Endothelial cell (in vitro differentiated cells): ENCODE measurements at regions not wholly inside any gene's neighbourhood (a gene's known extent, or its start where the extent isn't known, plus 50 kb on each side); places are given as distances from the start of the nearest gene placed in this dataset.

Source experiments
- DNase-seq: peaks from one replicate; pipeline ENCODE4 v3.0.0; 2021; ENCODE audit warnings: low spot score
- H3K27ac Mint-ChIP-seq: one replicate; pipeline ENCODE4 v1.8.0; 2021; ENCODE audit warnings: mixed read lengths, inconsistent platforms; ENCODE audit not compliant: unreplicated experiment
- H3K27me3 Mint-ChIP-seq: one replicate; pipeline ENCODE4 v1.8.0; 2021; ENCODE audit warnings: mild to moderate bottlenecking, moderate library complexity, mixed read lengths, inconsistent platforms; ENCODE audit not compliant: unreplicated experiment
- H3K36me3 Mint-ChIP-seq: one replicate; pipeline ENCODE4 v1.8.0; 2021; ENCODE audit warnings: mild to moderate bottlenecking, low read depth, mixed read lengths, inconsistent platforms; ENCODE audit not compliant: unreplicated experiment
- H3K4me1 Mint-ChIP-seq: one replicate; pipeline ENCODE4 v1.8.0; 2021; ENCODE audit warnings: mild to moderate bottlenecking, mixed read lengths, inconsistent platforms; ENCODE audit not compliant: unreplicated experiment
- H3K4me3 Mint-ChIP-seq: one replicate; pipeline ENCODE4 v1.8.0; 2021; ENCODE audit warnings: mild to moderate bottlenecking, mixed read lengths, inconsistent platforms; ENCODE audit not compliant: unreplicated experiment
- H3K9me3 Mint-ChIP-seq: one replicate; pipeline ENCODE4 v1.8.0; 2021; ENCODE audit warnings: mixed read lengths, inconsistent platforms; ENCODE audit not compliant: unreplicated experiment
- CTCF ChIP-seq: fragments of 200-600 bp; sonication (generic); IDR thresholded peaks from one replicate; pipeline ENCODE4 v1.5.0; 2021; ENCODE audit warnings: antibody characterized with exemption; ENCODE audit not compliant: unreplicated experiment

GRCh38 chr5:4191041-4191440 is 595.4 kb downstream of the IRX1 start:
- no peaks in the 10 kb centered on the region for H3K4me1 Mint-ChIP-seq
- H3K27me3 Mint-ChIP-seq: peaks cover 5% of the 10 kb centered on the region
- H3K4me3 Mint-ChIP-seq: no peak overlapping the region
- no peak for TF ChIP-seq CTCF
- no peaks in the 10 kb centered on the region for H3K9me3 Mint-ChIP-seq
- H3K27ac Mint-ChIP-seq: no peak overlapping the region
- no peaks in the 10 kb centered on the region for H3K36me3 Mint-ChIP-seq
- no peak for DNase-seq

GRCh38 chr5:4191703-4192102 is 596.1 kb downstream of the IRX1 start:
- H3K27me3 Mint-ChIP-seq: peaks cover 5% of the 10 kb centered on the region
- H3K4me3 Mint-ChIP-seq: no peak overlapping the region
- no peak for DNase-seq
- H3K36me3 Mint-ChIP-seq: no peaks in the 10 kb centered on the region
- no peak for TF ChIP-seq CTCF
- H3K9me3 Mint-ChIP-seq: no peaks in the 10 kb centered on the region
- H3K27ac Mint-ChIP-seq: no peak overlapping the region
- H3K4me1 Mint-ChIP-seq: no peaks in the 10 kb centered on the region

GRCh38 chr5:4192111-4192510 is 596.5 kb downstream of the IRX1 start:
- H3K4me1 Mint-ChIP-seq: no peaks in the 10 kb centered on the region
- no peak for TF ChIP-seq CTCF
- no peak for DNase-seq
- peaks cover 5% of the 10 kb centered on the region for H3K27me3 Mint-ChIP-seq
- no peaks in the 10 kb centered on the region for H3K36me3 Mint-ChIP-seq
- H3K27ac Mint-ChIP-seq: no peak overlapping the region
- peaks cover 2% of the 10 kb centered on the region for H3K9me3 Mint-ChIP-seq
- H3K4me3 Mint-ChIP-seq: no peak overlapping the region

GRCh38 chr5:4196744-4197143 is 601.1 kb downstream of the IRX1 start:
- H3K9me3 Mint-ChIP-seq: peaks cover 3% of the 10 kb centered on the region
- no peak for TF ChIP-seq CTCF
- H3K36me3 Mint-ChIP-seq: peaks cover 4% of the 10 kb centered on the region
- H3K27ac Mint-ChIP-seq: no peak overlapping the region
- no peaks in the 10 kb centered on the region for H3K27me3 Mint-ChIP-seq
- H3K4me3 Mint-ChIP-seq: no peak overlapping the region
- no peak for DNase-seq
- H3K4me1 Mint-ChIP-seq: peaks cover 2% of the 10 kb centered on the region

GRCh38 chr5:4197151-4197550 is 601.5 kb downstream of the IRX1 start:
- Mint-ChIP-seq H3K27me3 (no peaks in the 10 kb centered on the region), H3K9me3 (peaks cover 3% of the 10 kb centered on the region), H3K27ac (no peak overlapping the region), H3K4me1 (peaks cover 2% of the 10 kb centered on the region), H3K4me3 (no peak overlapping the region), H3K36me3 (peaks cover 4% of the 10 kb centered on the region)
- no peak for TF ChIP-seq CTCF
- no peak for DNase-seq
